ENCODE measurements at regions not wholly inside any gene's neighbourhood (a gene's known extent, or its start where the extent isn't known, plus 50 kb on each side); places are given as distances from the start of the nearest gene placed in this dataset.

DNA sequence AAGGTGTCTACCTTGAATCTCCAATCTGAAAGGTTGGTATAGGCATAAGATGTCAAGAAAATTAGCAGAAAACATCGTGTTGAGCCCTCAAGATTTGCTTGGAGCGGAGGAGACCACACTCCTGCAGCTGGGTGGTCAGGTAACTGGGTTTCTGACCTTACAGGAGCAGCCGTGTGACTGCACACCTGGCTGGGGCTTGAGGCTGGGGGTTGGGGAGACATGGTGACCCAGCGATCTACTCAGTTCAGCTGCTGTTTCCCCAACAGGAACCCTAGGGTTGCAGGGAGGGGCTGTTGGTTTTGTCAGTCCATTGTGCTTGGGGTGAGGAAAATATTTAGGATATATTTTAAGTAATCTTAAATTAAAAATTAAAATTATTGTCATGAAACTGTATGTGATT, 147.0 kb upstream of the ZNF32 start:
- Mint-ChIP-seq H3K27ac (no peak overlapping the region), H3K27me3 (peaks cover 12% of the 10 kb centered on the region), H3K36me3 (ENCODE audit: low read depth) (no peaks in the 10 kb centered on the region), H3K4me3 (no peak overlapping the region), H3K9me3 (no peaks in the 10 kb centered on the region), H3K4me1 (no peaks in the 10 kb centered on the region)
- ATAC-seq (ENCODE audit: low read depth) (no peak), DNase-seq (no peak)
- ChIA-PET CTCF (no interaction called here), POLR2A (no interaction called here)
- intact Hi-C loops (cut with micrococcal nuclease): no loop called here
- TF ChIP-seq, protein P1, sequence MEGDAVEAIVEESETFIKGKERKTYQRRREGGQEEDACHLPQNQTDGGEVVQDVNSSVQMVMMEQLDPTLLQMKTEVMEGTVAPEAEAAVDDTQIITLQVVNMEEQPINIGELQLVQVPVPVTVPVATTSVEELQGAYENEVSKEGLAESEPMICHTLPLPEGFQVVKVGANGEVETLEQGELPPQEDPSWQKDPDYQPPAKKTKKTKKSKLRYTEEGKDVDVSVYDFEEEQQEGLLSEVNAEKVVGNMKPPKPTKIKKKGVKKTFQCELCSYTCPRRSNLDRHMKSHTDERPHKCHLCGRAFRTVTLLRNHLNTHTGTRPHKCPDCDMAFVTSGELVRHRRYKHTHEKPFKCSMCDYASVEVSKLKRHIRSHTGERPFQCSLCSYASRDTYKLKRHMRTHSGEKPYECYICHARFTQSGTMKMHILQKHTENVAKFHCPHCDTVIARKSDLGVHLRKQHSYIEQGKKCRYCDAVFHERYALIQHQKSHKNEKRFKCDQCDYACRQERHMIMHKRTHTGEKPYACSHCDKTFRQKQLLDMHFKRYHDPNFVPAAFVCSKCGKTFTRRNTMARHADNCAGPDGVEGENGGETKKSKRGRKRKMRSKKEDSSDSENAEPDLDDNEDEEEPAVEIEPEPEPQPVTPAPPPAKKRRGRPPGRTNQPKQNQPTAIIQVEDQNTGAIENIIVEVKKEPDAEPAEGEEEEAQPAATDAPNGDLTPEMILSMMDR (IDR thresholded peaks at IDR 0.05): no peak

DNA sequence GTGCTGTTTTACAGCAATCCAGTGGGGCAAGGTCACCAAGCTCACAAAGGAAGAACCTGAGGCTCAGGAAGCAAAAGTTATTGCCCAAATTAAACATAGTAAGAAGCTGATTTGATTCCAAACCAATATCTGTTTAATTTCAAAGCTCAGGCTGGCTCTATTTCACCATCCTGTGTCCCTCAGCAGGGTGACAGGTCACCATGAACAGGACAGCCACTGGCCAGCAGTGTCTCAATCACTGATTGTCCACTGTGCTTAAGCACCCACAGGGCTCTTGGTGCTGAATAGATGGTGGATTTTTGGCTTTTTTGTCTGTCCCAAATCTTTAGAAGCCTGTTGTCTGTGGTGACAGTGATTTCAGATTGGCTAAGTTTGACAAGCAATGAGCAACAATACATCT, 146.4 kb upstream of the ZNF32 start:
- no peak for DNase-seq
- TF ChIP-seq, protein P1 (IDR thresholded peaks at IDR 0.05): no peak
- Mint-ChIP-seq H3K9me3 (no peaks in the 10 kb centered on the region), H3K36me3 (ENCODE audit: low read depth) (no peaks in the 10 kb centered on the region), H3K4me3 (no peak overlapping the region), H3K4me1 (no peaks in the 10 kb centered on the region), H3K27me3 (peaks cover 12% of the 10 kb centered on the region), H3K27ac (no peak overlapping the region)
- ChIA-PET CTCF (no interaction called here), POLR2A (no interaction called here)
- no peak for ATAC-seq (ENCODE audit: low read depth)
- intact Hi-C loops (cut with micrococcal nuclease): no loop called here

DNA sequence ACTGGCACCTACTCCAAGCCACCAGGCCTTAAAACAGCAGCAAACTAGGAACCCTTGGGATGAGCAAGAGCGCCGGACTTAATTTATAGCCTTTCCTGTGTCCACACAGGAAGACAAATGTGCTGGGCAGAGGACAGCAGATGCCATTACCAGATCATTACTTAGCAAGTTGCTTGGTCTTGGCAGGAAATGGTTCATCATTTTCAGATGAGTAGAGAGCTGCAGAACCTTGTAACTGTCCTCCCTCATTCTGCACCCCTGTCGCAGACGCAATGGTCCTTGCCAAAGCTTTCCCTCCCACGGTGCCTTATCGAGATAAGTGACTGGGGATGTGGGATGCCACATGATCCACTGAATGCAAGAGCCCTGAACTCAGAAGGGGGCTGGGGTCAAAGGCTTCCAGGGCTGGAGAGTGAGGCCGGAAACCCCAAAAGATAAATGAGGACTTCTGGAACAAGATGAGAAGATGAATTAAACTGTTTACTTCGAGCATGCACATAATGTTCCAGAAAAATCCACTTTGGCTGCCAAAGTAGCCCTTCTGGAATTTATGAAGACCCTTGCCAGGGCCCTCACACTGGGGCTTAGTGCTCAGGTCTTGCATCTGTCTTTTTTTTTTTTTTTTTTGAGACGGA, 145.6 kb upstream of the ZNF32 start:
- ChIA-PET POLR2A (no interaction called here), CTCF (no interaction called here)
- TF ChIP-seq, protein P1 (IDR thresholded peaks at IDR 0.05): no peak
- no peak overlapping the region for H3K27ac Mint-ChIP-seq
- peaks cover 10% of the 10 kb centered on the region for H3K27me3 Mint-ChIP-seq
- DNase-seq (no peak), ATAC-seq (ENCODE audit: low read depth) (no peak)
- intact Hi-C loops (cut with micrococcal nuclease): no loop called here
- H3K9me3 Mint-ChIP-seq: no peaks in the 10 kb centered on the region
- H3K4me3 Mint-ChIP-seq: no peak overlapping the region
- H3K36me3 Mint-ChIP-seq (ENCODE audit: low read depth): no peaks in the 10 kb centered on the region
- no peaks in the 10 kb centered on the region for H3K4me1 Mint-ChIP-seq

DNA sequence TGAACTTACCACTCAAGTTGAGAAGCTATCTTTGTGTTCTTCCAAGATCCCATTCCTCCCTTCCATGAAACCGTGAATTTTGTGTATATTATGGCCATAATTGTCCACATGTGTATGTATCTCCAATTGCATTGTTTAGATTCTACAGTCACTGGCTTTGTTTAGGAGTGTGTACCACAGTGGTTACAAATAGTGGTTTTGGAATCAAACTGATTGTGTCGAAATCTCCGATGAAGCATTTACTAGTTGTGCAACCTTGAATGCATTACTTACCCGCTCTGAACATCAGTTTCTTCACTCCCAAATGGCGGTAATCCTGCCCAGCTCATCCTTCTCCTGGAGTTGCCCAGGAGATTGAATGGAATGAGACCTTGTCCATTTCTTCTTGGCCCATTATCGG, 145.0 kb upstream of the ZNF32 start:
- no peak overlapping the region for H3K27ac Mint-ChIP-seq
- TF ChIP-seq, protein P1 (IDR thresholded peaks at IDR 0.05): no peak
- DNase-seq (no peak), ATAC-seq (ENCODE audit: low read depth) (no peak)
- no peaks in the 10 kb centered on the region for H3K9me3 Mint-ChIP-seq
- H3K36me3 Mint-ChIP-seq (ENCODE audit: low read depth): no peaks in the 10 kb centered on the region
- intact Hi-C loops (cut with micrococcal nuclease): no loop called here
- ChIA-PET CTCF (no interaction called here), POLR2A (no interaction called here)
- H3K27me3 Mint-ChIP-seq: peaks cover 4% of the 10 kb centered on the region
- no peak overlapping the region for H3K4me3 Mint-ChIP-seq
- no peaks in the 10 kb centered on the region for H3K4me1 Mint-ChIP-seq

DNA sequence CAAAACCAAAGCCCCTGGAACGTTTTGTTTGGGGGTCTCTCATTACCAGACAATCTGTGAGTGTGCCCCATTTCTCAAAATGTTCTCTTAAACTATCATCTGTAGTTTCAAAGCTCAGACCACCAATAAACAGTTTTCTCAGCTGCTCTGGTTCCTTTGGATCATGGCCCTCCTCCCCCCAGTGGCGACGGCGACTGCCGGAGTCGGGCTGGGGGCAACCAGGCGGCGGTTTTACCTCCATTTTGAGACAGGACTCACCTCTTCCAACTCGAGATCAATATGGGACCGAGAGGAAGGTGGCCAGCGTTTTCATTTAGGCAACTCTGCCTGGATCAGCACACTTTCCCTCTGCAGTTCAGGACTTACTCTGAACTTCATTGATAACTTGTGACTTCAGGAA, 141.5 kb upstream of the ZNF32 start:
- DNase-seq: no peak
- intact Hi-C loops (cut with micrococcal nuclease): no loop called here
- Mint-ChIP-seq H3K36me3 (ENCODE audit: low read depth) (no peaks in the 10 kb centered on the region), H3K4me1 (no peaks in the 10 kb centered on the region), H3K27me3 (peaks cover 3% of the 10 kb centered on the region), H3K4me3 (no peak overlapping the region), H3K27ac (no peak overlapping the region), H3K9me3 (no peaks in the 10 kb centered on the region)
- TF ChIP-seq, protein P1 (IDR thresholded peaks at IDR 0.05): no peak
- ATAC-seq (ENCODE audit: low read depth): no peak
- POLR2A ChIA-PET: no interaction called here
- CTCF ChIA-PET: no interaction called here
